Immature natural killer cell (primary cell): ENCODE measurements at regions not wholly inside any gene's neighbourhood (a gene's known extent, or its start where the extent isn't known, plus 50 kb on each side); places are given as distances from the start of the nearest gene placed in this dataset.

Experiments used
- DNase-seq, 3 donors: peaks; one replicate each; pipeline ENCODE4 v3.0.0; 2022; ENCODE audit warnings: mixed read lengths in 1 of 3
- H3K27ac Mint-ChIP-seq, 6 donors: one replicate each; pipeline ENCODE4 v1.8.0; 2020; ENCODE audit warnings: mixed read lengths in 6 of 6, mild to moderate bottlenecking in 5 of 6, inconsistent platforms in 4 of 6, moderate library complexity in 3 of 6
- H3K27me3 Mint-ChIP-seq, 3 donors: one replicate each; pipeline ENCODE4 v1.8.0; 2020 to 2021; ENCODE audit warnings: low read depth in 3 of 3, mild to moderate bottlenecking in 3 of 3, mixed read lengths in 3 of 3, moderate library complexity in 3 of 3, inconsistent platforms in 1 of 3
- H3K36me3 Mint-ChIP-seq, 3 donors: one replicate each; pipeline ENCODE4 v1.8.0; 2020; ENCODE audit warnings: mixed read lengths in 3 of 3, inconsistent platforms in 2 of 3, mild to moderate bottlenecking in 2 of 3
- H3K4me1 Mint-ChIP-seq, 2 donors: one replicate each; pipeline ENCODE4 v1.8.0; 2020; ENCODE audit warnings: inconsistent platforms in 2 of 2, mild to moderate bottlenecking in 2 of 2, mixed read lengths in 2 of 2, moderate library complexity in 1 of 2
- H3K4me3 Mint-ChIP-seq, 5 donors: one replicate each; pipeline ENCODE4 v1.8.0; 2020; ENCODE audit warnings: mild to moderate bottlenecking in 5 of 5, mixed read lengths in 5 of 5, inconsistent platforms in 3 of 5, moderate library complexity in 3 of 5
- H3K9me3 Mint-ChIP-seq, 6 donors: one replicate each; pipeline ENCODE4 v1.8.0; 2020; ENCODE audit warnings: mild to moderate bottlenecking in 6 of 6, mixed read lengths in 6 of 6, inconsistent platforms in 4 of 6, moderate library complexity in 3 of 6

- peaks cover 0 to 9% (median 5%) of the 10 kb centered on the region in 3 donors for H3K36me3 Mint-ChIP-seq
- H3K4me3 Mint-ChIP-seq = no peak overlapping the region
- no peaks in the 10 kb centered on the region for H3K27me3 Mint-ChIP-seq
- no peak for DNase-seq
- peak overlapping the region in 1 of 6 donors; percentile 34 for H3K27ac Mint-ChIP-seq
- H3K9me3 Mint-ChIP-seq = no peaks in the 10 kb centered on the region
- peaks cover 20 to 51% of the 10 kb centered on the region in 2 donors for H3K4me1 Mint-ChIP-seq
These were observed 103.1 kb upstream of the MGAT5 start for GRCh38 chr2:134150760-134151159.

GRCh38 chr2:134152045-134153010 lies 101.5 kb upstream of the MGAT5 start:
- DNase-seq = no peak
- H3K9me3 Mint-ChIP-seq = no peaks in the 10 kb centered on the region
- H3K4me1 Mint-ChIP-seq = peaks cover 19 to 59% of the 10 kb centered on the region in 2 donors
- peaks cover 0 to 9% (median 5%) of the 10 kb centered on the region in 3 donors for H3K36me3 Mint-ChIP-seq
- H3K27ac Mint-ChIP-seq = peak overlapping the region in 1 of 6 donors; percentile 40
- no peaks in the 10 kb centered on the region for H3K27me3 Mint-ChIP-seq
- peak overlapping the region in 1 of 5 donors; percentile 18 for H3K4me3 Mint-ChIP-seq

- no peak overlapping the region for H3K4me3 Mint-ChIP-seq
- no peaks in the 10 kb centered on the region for H3K27me3 Mint-ChIP-seq
These were observed 100.5 kb upstream of the MGAT5 start for GRCh38 chr2:134153294-134153880.

GRCh38 chr2:134154246-134154645 lies 99.6 kb upstream of the MGAT5 start:
- H3K4me1 Mint-ChIP-seq = peaks cover 19 to 66% of the 10 kb centered on the region in 2 donors
- H3K36me3 Mint-ChIP-seq = peaks cover 0 to 9% (median 5%) of the 10 kb centered on the region in 3 donors
- H3K27ac Mint-ChIP-seq = peak overlapping the region in 1 of 6 donors; percentile 47
- H3K4me3 Mint-ChIP-seq = no peak overlapping the region
- DNase-seq = no peak
- H3K9me3 Mint-ChIP-seq = no peaks in the 10 kb centered on the region
- H3K27me3 Mint-ChIP-seq = peaks cover 0 to under 1% (median 0%) of the 10 kb centered on the region in 3 donors

More at GRCh38 chr2:134153294-134153880, 100.5 kb upstream of the MGAT5 start:
- DNase-seq = no peak
- Mint-ChIP-seq H3K4me1 (peaks cover 17 to 64% of the 10 kb centered on the region in 2 donors), H3K9me3 (no peaks in the 10 kb centered on the region), H3K27ac (no peak overlapping the region), H3K36me3 (peaks cover 0 to 9% (median 5%) of the 10 kb centered on the region in 3 donors)

GRCh38 chr2:134155134-134155533 lies 98.7 kb upstream of the MGAT5 start:
- peaks cover 0 to 9% (median 5%) of the 10 kb centered on the region in 3 donors for H3K36me3 Mint-ChIP-seq
- no peak overlapping the region for H3K4me3 Mint-ChIP-seq
- no peaks in the 10 kb centered on the region for H3K9me3 Mint-ChIP-seq
- DNase-seq = no peak
- H3K27ac Mint-ChIP-seq = peak overlapping the region in 1 of 6 donors; percentile 31
- H3K27me3 Mint-ChIP-seq = peaks cover 0 to 2% (median 0%) of the 10 kb centered on the region in 3 donors
- peaks cover 15 to 64% of the 10 kb centered on the region in 2 donors for H3K4me1 Mint-ChIP-seq

GRCh38 chr2:134158295-134158694 lies 95.6 kb upstream of the MGAT5 start:
- no peaks in the 10 kb centered on the region for H3K36me3 Mint-ChIP-seq
- H3K27me3 Mint-ChIP-seq = peaks cover 0 to 2% (median 2%) of the 10 kb centered on the region in 3 donors
- peaks cover 39 to 83% of the 10 kb centered on the region in 2 donors for H3K4me1 Mint-ChIP-seq
- H3K27ac Mint-ChIP-seq = no peak overlapping the region
- H3K4me3 Mint-ChIP-seq = no peak overlapping the region
- no peak for DNase-seq
- H3K9me3 Mint-ChIP-seq = no peaks in the 10 kb centered on the region

GRCh38 chr2:134161170-134161547 lies 92.7 kb upstream of the MGAT5 start:
- H3K4me1 Mint-ChIP-seq = peaks cover 57 to 92% of the 10 kb centered on the region in 2 donors
- no peaks in the 10 kb centered on the region for H3K9me3 Mint-ChIP-seq
- peaks cover 0 to 4% (median 2%) of the 10 kb centered on the region in 3 donors for H3K27me3 Mint-ChIP-seq
- no peak for DNase-seq
- peak overlapping the region in 5 of 6 donors; percentile 12 to 63 (median 20) for H3K27ac Mint-ChIP-seq
- peak overlapping the region in 2 of 5 donors; percentile 13 to 43 for H3K4me3 Mint-ChIP-seq
- H3K36me3 Mint-ChIP-seq = no peaks in the 10 kb centered on the region

GRCh38 chr2:134163336-134163735 lies 90.5 kb upstream of the MGAT5 start:
- no peaks in the 10 kb centered on the region for H3K36me3 Mint-ChIP-seq
- no peaks in the 10 kb centered on the region for H3K9me3 Mint-ChIP-seq
- H3K27me3 Mint-ChIP-seq = peaks cover 0 to 4% (median 2%) of the 10 kb centered on the region in 3 donors
- no peak overlapping the region for H3K27ac Mint-ChIP-seq
- no peak for DNase-seq
- no peak overlapping the region for H3K4me3 Mint-ChIP-seq
- H3K4me1 Mint-ChIP-seq = peaks cover 56 to 82% of the 10 kb centered on the region in 2 donors

- peak overlapping the region in 1 of 5 donors; percentile 12 for H3K4me3 Mint-ChIP-seq
These were observed 89.6 kb upstream of the MGAT5 start for GRCh38 chr2:134164306-134164705.

GRCh38 chr2:134167015-134167414 lies 86.9 kb upstream of the MGAT5 start:
- peaks cover 45 to 75% of the 10 kb centered on the region in 2 donors for H3K4me1 Mint-ChIP-seq
- H3K27ac Mint-ChIP-seq = no peak overlapping the region
- DNase-seq = no peak
- H3K27me3 Mint-ChIP-seq = peaks cover 0 to 4% (median 0%) of the 10 kb centered on the region in 3 donors
- no peak overlapping the region for H3K4me3 Mint-ChIP-seq
- no peaks in the 10 kb centered on the region for H3K36me3 Mint-ChIP-seq
- no peaks in the 10 kb centered on the region for H3K9me3 Mint-ChIP-seq

More at GRCh38 chr2:134164306-134164705, 89.6 kb upstream of the MGAT5 start:
- Mint-ChIP-seq H3K27me3 (peaks cover 0 to 3% (median 2%) of the 10 kb centered on the region in 3 donors), H3K27ac (no peak overlapping the region), H3K9me3 (no peaks in the 10 kb centered on the region), H3K4me1 (peaks cover 58 to 82% of the 10 kb centered on the region in 2 donors), H3K36me3 (no peaks in the 10 kb centered on the region)
- no peak for DNase-seq

- Mint-ChIP-seq H3K36me3 (no peaks in the 10 kb centered on the region), H3K4me1 (peaks cover 45 to 71% of the 10 kb centered on the region in 2 donors), H3K4me3 (no peak overlapping the region), H3K27me3 (peaks cover 0 to 4% (median 0%) of the 10 kb centered on the region in 3 donors), H3K9me3 (no peaks in the 10 kb centered on the region), H3K27ac (peak overlapping the region in 1 of 6 donors; percentile 60)
- no peak for DNase-seq
These were observed 84.1 kb upstream of the MGAT5 start for GRCh38 chr2:134169788-134170187.

- Mint-ChIP-seq H3K9me3 (no peaks in the 10 kb centered on the region), H3K36me3 (no peaks in the 10 kb centered on the region), H3K27me3 (peaks cover 0 to 4% (median 0%) of the 10 kb centered on the region in 3 donors), H3K27ac (peak overlapping the region in 1 of 6 donors; percentile 19), H3K4me1 (peaks cover 40 to 71% of the 10 kb centered on the region in 2 donors), H3K4me3 (no peak overlapping the region)
- no peak for DNase-seq
These were observed 83.6 kb upstream of the MGAT5 start for GRCh38 chr2:134170294-134170693.

GRCh38 chr2:134170700-134171099 lies 83.2 kb upstream of the MGAT5 start:
- no peak overlapping the region for H3K4me3 Mint-ChIP-seq
- H3K27ac Mint-ChIP-seq = peak overlapping the region in 1 of 6 donors; percentile 19
- H3K4me1 Mint-ChIP-seq = peaks cover 41 to 71% of the 10 kb centered on the region in 2 donors

More at GRCh38 chr2:134170700-134171099, 83.2 kb upstream of the MGAT5 start:
- no peaks in the 10 kb centered on the region for H3K9me3 Mint-ChIP-seq
- H3K27me3 Mint-ChIP-seq = peaks cover 0 to 2% (median 0%) of the 10 kb centered on the region in 3 donors
- H3K36me3 Mint-ChIP-seq = no peaks in the 10 kb centered on the region
- no peak for DNase-seq
